Forelimb muscle (tissue), 1 donor: ENCODE measurements at regions not wholly inside any gene's neighbourhood (a gene's known extent, or its start where the extent isn't known, plus 50 kb on each side); places are given as distances from the start of the nearest gene placed in this dataset.

ENCODE experiments used
- DNase-seq: peaks from one replicate; pipeline ENCODE4 v3.0.0-alpha.2; 2013; ENCODE audit warnings: low read depth

GRCh38 chr6:8276148-8276547, 159.2 kb downstream of the SLC35B3 start:
- DNase-seq = no peak

GRCh38 chr6:8275667-8276066, 159.7 kb downstream of the SLC35B3 start:
- DNase-seq = no peak

- no peak for DNase-seq
Observed at GRCh38 chr6:8274226-8274625, 161.1 kb downstream of the SLC35B3 start.

- DNase-seq = no peak
Observed at GRCh38 chr6:8269872-8270454, 165.4 kb downstream of the SLC35B3 start.

GRCh38 chr6:8269094-8269493, 166.3 kb downstream of the SLC35B3 start:
- no peak for DNase-seq

- no peak for DNase-seq
Observed at GRCh38 chr6:8268606-8269005, 166.3 kb upstream of the EEF1E1 start.

- no peak for DNase-seq
Observed at GRCh38 chr6:8268156-8268555, 165.8 kb upstream of the EEF1E1 start.

GRCh38 chr6:8260610-8261009, 158.3 kb upstream of the EEF1E1 start:
- DNase-seq = no peak

GRCh38 chr6:8246403-8246802, 144.1 kb upstream of the EEF1E1 start:
- DNase-seq = no peak

GRCh38 chr6:8245726-8246125, 143.4 kb upstream of the EEF1E1 start:
- no peak for DNase-seq

GRCh38 chr6:8243475-8243874, 141.1 kb upstream of the EEF1E1 start:
- DNase-seq = no peak

- DNase-seq = no peak
Observed at GRCh38 chr6:8242885-8243284, 140.5 kb upstream of the EEF1E1 start.

- no peak for DNase-seq
Observed at GRCh38 chr6:8240301-8240700, 138.0 kb upstream of the EEF1E1 start.

GRCh38 chr6:8238773-8239683, 136.7 kb upstream of the EEF1E1 start:
- no peak for DNase-seq

GRCh38 chr6:8237668-8238067, 135.3 kb upstream of the EEF1E1 start:
- DNase-seq = no peak

- DNase-seq = no peak
Observed at GRCh38 chr6:8236956-8237355, 134.6 kb upstream of the EEF1E1 start.

GRCh38 chr6:8234321-8234720, 132.0 kb upstream of the EEF1E1 start:
- DNase-seq = no peak

- DNase-seq = no peak
Observed at GRCh38 chr6:8231956-8232355, 129.6 kb upstream of the EEF1E1 start.

- no peak for DNase-seq
Observed at GRCh38 chr6:8229915-8230756, 127.8 kb upstream of the EEF1E1 start.

GRCh38 chr6:8225113-8225512, 122.8 kb upstream of the EEF1E1 start:
- DNase-seq = no peak

GRCh38 chr6:8223678-8224077, 121.3 kb upstream of the EEF1E1 start:
- DNase-seq = no peak

GRCh38 chr6:8219352-8219943, 117.1 kb upstream of the EEF1E1 start:
- peak; percentile 17 for DNase-seq
